ENCODE measurements at regions not wholly inside any gene's neighbourhood (a gene's known extent, or its start where the extent isn't known, plus 50 kb on each side); places are given as distances from the start of the nearest gene placed in this dataset.

GRCh38 chr9:74358959-74359358, 138.2 kb upstream of the RORB start:
- no peak for TF ChIP-seq EZH2 (IDR thresholded peaks at IDR 0.05)
- TF ChIP-seq FOXP2 (optimal IDR thresholded peaks at IDR 0.05; ENCODE audit: control extremely low read depth, extremely low read length, insufficient read depth), result no peak
